ENCODE measurements at regions not wholly inside any gene's neighbourhood (a gene's known extent, or its start where the extent isn't known, plus 50 kb on each side); places are given as distances from the start of the nearest gene placed in this dataset.

GRCh38 chr15:60118626-60119025 lies 114.5 kb downstream of the FOXB1 start (continued):
- TF ChIP-seq OSR1 (CRISPR knock-in tag; IDR thresholded peaks at IDR 0.05) (no peak), ARNTL (CRISPR knock-in tag; IDR thresholded peaks at IDR 0.05; ENCODE audit: borderline replicate concordance, low read depth) (no peak), ISL1 (CRISPR knock-in tag; IDR thresholded peaks at IDR 0.05) (no peak), TCF4 (CRISPR knock-in tag; IDR thresholded peaks at IDR 0.05; ENCODE audit: borderline replicate concordance) (no peak), RARB (CRISPR knock-in tag; IDR thresholded peaks at IDR 0.05) (no peak)
- TF ChIP-seq, protein P1, sequence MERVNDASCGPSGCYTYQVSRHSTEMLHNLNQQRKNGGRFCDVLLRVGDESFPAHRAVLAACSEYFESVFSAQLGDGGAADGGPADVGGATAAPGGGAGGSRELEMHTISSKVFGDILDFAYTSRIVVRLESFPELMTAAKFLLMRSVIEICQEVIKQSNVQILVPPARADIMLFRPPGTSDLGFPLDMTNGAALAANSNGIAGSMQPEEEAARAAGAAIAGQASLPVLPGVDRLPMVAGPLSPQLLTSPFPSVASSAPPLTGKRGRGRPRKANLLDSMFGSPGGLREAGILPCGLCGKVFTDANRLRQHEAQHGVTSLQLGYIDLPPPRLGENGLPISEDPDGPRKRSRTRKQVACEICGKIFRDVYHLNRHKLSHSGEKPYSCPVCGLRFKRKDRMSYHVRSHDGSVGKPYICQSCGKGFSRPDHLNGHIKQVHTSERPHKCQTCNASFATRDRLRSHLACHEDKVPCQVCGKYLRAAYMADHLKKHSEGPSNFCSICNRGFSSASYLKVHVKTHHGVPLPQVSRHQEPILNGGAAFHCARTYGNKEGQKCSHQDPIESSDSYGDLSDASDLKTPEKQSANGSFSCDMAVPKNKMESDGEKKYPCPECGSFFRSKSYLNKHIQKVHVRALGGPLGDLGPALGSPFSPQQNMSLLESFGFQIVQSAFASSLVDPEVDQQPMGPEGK (CRISPR knock-in tag; IDR thresholded peaks at IDR 0.05; ENCODE audit: borderline replicate concordance): no peak

DNA sequence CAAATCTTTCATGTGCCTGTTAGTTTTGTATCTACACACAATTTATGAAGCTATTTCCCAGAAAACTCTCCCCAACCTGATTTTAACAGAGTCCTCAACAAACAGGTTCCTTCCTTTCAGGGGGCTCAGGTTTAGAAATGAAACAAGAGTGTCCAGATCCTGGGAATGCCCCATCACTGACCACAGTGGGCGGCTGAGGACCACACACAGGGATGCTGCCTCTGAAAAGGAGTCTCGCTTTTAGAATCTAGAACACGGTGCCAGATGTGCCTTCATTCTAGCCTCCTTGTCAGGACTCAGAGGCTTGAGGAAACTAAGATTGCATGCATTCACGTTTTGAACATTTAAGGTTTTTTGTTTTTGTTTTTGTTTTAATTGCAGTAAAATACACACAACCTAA lies 115.0 kb downstream of the FOXB1 start:
- no peak for ATAC-seq
- TF ChIP-seq ZNF70 (CRISPR knock-in tag; IDR thresholded peaks at IDR 0.05): no peak
- TF ChIP-seq ZNF565 (CRISPR knock-in tag; conservative IDR thresholded peaks at IDR 0.05; ENCODE audit: low read depth): no peak
- TF ChIP-seq, protein P1 (CRISPR knock-in tag; IDR thresholded peaks at IDR 0.05; ENCODE audit: borderline replicate concordance): no peak

DNA sequence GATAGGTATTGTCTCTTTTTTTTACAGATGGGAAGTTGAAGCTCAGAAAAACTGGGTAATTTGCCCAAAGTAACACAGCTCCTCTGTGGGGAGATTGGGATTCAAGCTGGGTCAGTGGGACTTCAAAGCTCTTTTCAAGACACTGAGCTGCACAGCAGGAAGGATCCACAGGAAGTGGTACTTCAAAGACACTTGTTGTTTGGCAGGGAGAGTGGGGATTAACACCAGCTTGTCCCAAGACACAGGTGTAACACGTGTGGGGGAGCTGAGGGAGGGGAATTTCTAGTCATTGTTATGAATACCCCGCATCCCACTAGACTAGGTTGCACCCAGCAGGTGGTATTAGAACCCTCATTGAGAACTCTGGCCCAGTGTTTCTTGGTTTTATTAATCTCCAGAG lies 116.0 kb downstream of the FOXB1 start:
- no peak for ATAC-seq
- TF ChIP-seq ESRRG (CRISPR knock-in tag; IDR thresholded peaks at IDR 0.05) (no peak), RARB (CRISPR knock-in tag; IDR thresholded peaks at IDR 0.05) (no peak), BACH2 (CRISPR knock-in tag; IDR thresholded peaks at IDR 0.05; ENCODE audit: borderline replicate concordance) (no peak), ZNF70 (CRISPR knock-in tag; IDR thresholded peaks at IDR 0.05) (no peak), ARNTL (CRISPR knock-in tag; IDR thresholded peaks at IDR 0.05; ENCODE audit: borderline replicate concordance, low read depth) (no peak), CREB5 (CRISPR knock-in tag; IDR thresholded peaks at IDR 0.05; ENCODE audit: low read depth) (no peak), CSRNP3 (CRISPR knock-in tag; IDR thresholded peaks at IDR 0.05) (no peak), ZFP30 (CRISPR knock-in tag; IDR thresholded peaks at IDR 0.05) (no peak), PPARA (CRISPR knock-in tag; IDR thresholded peaks at IDR 0.05; ENCODE audit: borderline replicate concordance) (no peak), ISL1 (CRISPR knock-in tag; IDR thresholded peaks at IDR 0.05) (no peak), OSR1 (CRISPR knock-in tag; IDR thresholded peaks at IDR 0.05) (no peak), TSHZ2 (CRISPR knock-in tag; IDR thresholded peaks at IDR 0.05) (no peak), GLIS3 (CRISPR knock-in tag; IDR thresholded peaks at IDR 0.05) (no peak), ZNF8 (CRISPR knock-in tag; IDR thresholded peaks at IDR 0.05) (no peak), SNAI2 (CRISPR knock-in tag; IDR thresholded peaks at IDR 0.05) (no peak), ZC3H10 (CRISPR knock-in tag; IDR thresholded peaks at IDR 0.05) (no peak), TOX (CRISPR knock-in tag; IDR thresholded peaks at IDR 0.05; ENCODE audit: borderline replicate concordance) (no peak), TCF4 (CRISPR knock-in tag; IDR thresholded peaks at IDR 0.05; ENCODE audit: borderline replicate concordance) (no peak)
- TF ChIP-seq, protein P2, sequence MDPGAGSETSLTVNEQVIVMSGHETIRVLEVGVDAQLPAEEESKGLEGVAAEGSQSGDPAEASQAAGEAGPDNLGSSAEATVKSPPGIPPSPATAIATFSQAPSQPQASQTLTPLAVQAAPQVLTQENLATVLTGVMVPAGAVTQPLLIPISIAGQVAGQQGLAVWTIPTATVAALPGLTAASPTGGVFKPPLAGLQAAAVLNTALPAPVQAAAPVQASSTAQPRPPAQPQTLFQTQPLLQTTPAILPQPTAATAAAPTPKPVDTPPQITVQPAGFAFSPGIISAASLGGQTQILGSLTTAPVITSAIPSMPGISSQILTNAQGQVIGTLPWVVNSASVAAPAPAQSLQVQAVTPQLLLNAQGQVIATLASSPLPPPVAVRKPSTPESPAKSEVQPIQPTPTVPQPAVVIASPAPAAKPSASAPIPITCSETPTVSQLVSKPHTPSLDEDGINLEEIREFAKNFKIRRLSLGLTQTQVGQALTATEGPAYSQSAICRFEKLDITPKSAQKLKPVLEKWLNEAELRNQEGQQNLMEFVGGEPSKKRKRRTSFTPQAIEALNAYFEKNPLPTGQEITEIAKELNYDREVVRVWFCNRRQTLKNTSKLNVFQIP (CRISPR knock-in tag; IDR thresholded peaks at IDR 0.05; ENCODE audit: borderline replicate concordance, low read depth): no peak
- TF ChIP-seq, protein P1 (CRISPR knock-in tag; IDR thresholded peaks at IDR 0.05; ENCODE audit: borderline replicate concordance): no peak
